GM12878 (cell line): ENCODE measurements at regions not wholly inside any gene's neighbourhood (a gene's known extent, or its start where the extent isn't known, plus 50 kb on each side); places are given as distances from the start of the nearest gene placed in this dataset.

Experiments used
- ATAC-seq: fragments of 200-7000 bp; cut with Tn5 transposase; 3 replicates; pipeline ENCODE4 v1.9.1; 2020; ENCODE audit warnings: mild to moderate bottlenecking, moderate library complexity
- BruUV-seq: library from RNA; stranded (reverse); fragments of 400-500 nt; replicated peaks from 2 replicates; lab custom pipeline; 2021; lab: Mats Ljungman, UMichigan
- CTCF ChIA-PET: fragments of 300-600 bp; sonication (Branson Sonifier 250); formaldehyde crosslinking; extraction: SDS; loops from one replicate; lab custom pipeline; 2021; ENCODE audit warnings: inconsistent platforms; lab: Yijun Ruan, JAX
- POLR2A ChIA-PET: fragments of 350-600 bp; formaldehyde crosslinking; extraction: SDS; loops from one replicate; lab custom pipeline; 2021; ENCODE audit warnings: inconsistent platforms; lab: Charles Lee
- RAD21 ChIA-PET: fragments of 300-600 bp; sonication (Branson Sonifier 250); formaldehyde crosslinking; loops from one replicate; lab custom pipeline; 2023; ENCODE audit warnings: antibody characterized with exemption; ENCODE audit not compliant: unreplicated experiment; lab: Charles Lee
- SMC1A ChIA-PET: fragments of 300-600 bp; sonication (Branson Sonifier 250); formaldehyde crosslinking; loops from one replicate; lab custom pipeline; 2023; ENCODE audit not compliant: unreplicated experiment, uncharacterized antibody; lab: Charles Lee
- DNase-seq: peaks from one replicate; pipeline ENCODE4 v3.0.0-alpha.2; 2011; ENCODE audit warnings: low read depth, low spot score
- FAIRE-seq: peaks from 3 replicates; lab custom pipeline; 2011; peaks lifted over from hg19 to GRCh38; lab: Jason Lieb, UNC
- H2AFZ ChIP-seq: 2 replicates; pipeline ENCODE4 v1.6.0; 2011; ENCODE audit warnings: low read depth, low read length, control low read depth; ENCODE audit not compliant: control insufficient read depth
- H3K27ac ChIP-seq: 2 replicates; pipeline ENCODE4 v1.5.1; 2011; ENCODE audit warnings: control low read depth; ENCODE audit not compliant: control insufficient read depth, insufficient read depth
- H3K27me3 ChIP-seq, 2 experiments: replicated peaks in 1 of 2; 2 replicates each; pipeline versions ENCODE4 v1.6.0 to v1.6.1; 2011; ENCODE audit warnings: low read length in 1 of 2; ENCODE audit not compliant: control insufficient read depth in 2 of 2, insufficient read depth in 2 of 2
- H3K36me3 ChIP-seq, 2 experiments: 2 replicates each; pipeline ENCODE4 v1.5.1; 2011; ENCODE audit warnings: low read length in 1 of 2; ENCODE audit not compliant: control insufficient read depth in 2 of 2, insufficient read depth in 2 of 2
- H3K4me1 ChIP-seq: 2 replicates; pipeline ENCODE4 v1.6.1; 2011; ENCODE audit warnings: mild to moderate bottlenecking, low read length, moderate library complexity, mixed read lengths; ENCODE audit not compliant: control insufficient read depth, insufficient read depth
- H3K4me2 ChIP-seq: 2 replicates; pipeline ENCODE4 v1.6.0; 2011; ENCODE audit warnings: control low read depth; ENCODE audit not compliant: control insufficient read depth, insufficient read depth
- H3K4me3 ChIP-seq: fragments of 200-600 bp; sonication (generic); 2 replicates; pipeline ENCODE4 v1.5.1; 2016
- H3K79me2 ChIP-seq: 2 replicates; pipeline ENCODE4 v1.6.0; 2011; ENCODE audit warnings: low read length; ENCODE audit not compliant: control insufficient read depth, insufficient read depth
- H3K9ac ChIP-seq: 2 replicates; pipeline ENCODE4 v1.8.0; 2011; ENCODE audit warnings: low read length, control low read depth, mixed read lengths; ENCODE audit not compliant: control insufficient read depth, insufficient read depth
- H3K9me3 ChIP-seq: replicated peaks from 3 replicates; pipeline ENCODE4 v1.5.1; 2011; ENCODE audit warnings: mild to moderate bottlenecking, low read length; ENCODE audit not compliant: control insufficient read depth, insufficient read depth
- H4K20me1 ChIP-seq: 2 replicates; pipeline ENCODE4 v1.6.0; 2011; ENCODE audit not compliant: control insufficient read depth, insufficient read depth
- BCL11A ChIP-seq: IDR thresholded peaks from 2 replicates; pipeline ENCODE4 v1.6.1; 2011; ENCODE audit warnings: low read depth, low read length
- FOXK2 ChIP-seq: fragments of 450-650 bp; IDR thresholded peaks from 2 replicates; pipeline ENCODE4 v1.6.1; 2017; ENCODE audit warnings: mild to moderate bottlenecking, moderate library complexity
- GATAD2B ChIP-seq: fragments of 450-650 bp; conservative IDR thresholded peaks from 2 replicates; pipeline ENCODE4 v1.6.1; 2017; ENCODE audit warnings: low read depth, mild to moderate bottlenecking, moderate library complexity
- HDAC6 ChIP-seq: fragments of 200-600 bp; sonication (generic); IDR thresholded peaks from one replicate; pipeline ENCODE4 v1.8.0; 2017; ENCODE audit warnings: antibody characterized with exemption; ENCODE audit not compliant: unreplicated experiment
- HDGF ChIP-seq: fragments of 450-650 bp; IDR thresholded peaks from 2 replicates; pipeline ENCODE4 v1.6.1; 2016; ENCODE audit warnings: antibody characterized with exemption
- JUNB ChIP-seq: IDR thresholded peaks from 2 replicates; pipeline ENCODE4 v1.6.1; 2016; ENCODE audit warnings: antibody characterized with exemption, mild to moderate bottlenecking
- NRF1 ChIP-seq: conservative IDR thresholded peaks from 2 replicates; pipeline ENCODE4 v1.6.1; 2011; ENCODE audit warnings: mild to moderate bottlenecking, low read depth, low read length, improper control_type of control experiment
- POLR2A ChIP-seq: IDR thresholded peaks from 2 replicates; pipeline ENCODE4 v1.6.1; 2011; ENCODE audit warnings: low read depth, mild to moderate bottlenecking, low read length
- RAD21 ChIP-seq: IDR thresholded peaks from 2 replicates; pipeline ENCODE4 v1.6.1; 2011; ENCODE audit warnings: mild to moderate bottlenecking, low read depth, low read length, moderate library complexity; ENCODE audit not compliant: insufficient read depth
- RELA ChIP-seq: fragments of 450-650 bp; IDR thresholded peaks from 2 replicates; pipeline ENCODE4 v1.8.0; 2014; ENCODE audit warnings: borderline replicate concordance; ENCODE audit not compliant: partially characterized antibody
- SMARCA5 ChIP-seq: fragments of 450-650 bp; IDR thresholded peaks from 2 replicates; pipeline ENCODE4 v1.6.1; 2017; ENCODE audit warnings: mild to moderate bottlenecking
- SPI1 ChIP-seq: IDR thresholded peaks from 2 replicates; pipeline ENCODE4 v1.6.1; 2011; ENCODE audit warnings: low read depth, mild to moderate bottlenecking, low read length, moderate library complexity, borderline replicate concordance; ENCODE audit not compliant: insufficient read depth
- SUZ12 ChIP-seq: fragments of 200-600 bp; sonication (generic); IDR thresholded peaks from one replicate; pipeline ENCODE4 v1.6.1; 2018; ENCODE audit warnings: antibody characterized with exemption, mild to moderate bottlenecking; ENCODE audit not compliant: unreplicated experiment
- WRNIP1 ChIP-seq: IDR thresholded peaks from 2 replicates; pipeline ENCODE4 v1.6.1; 2011; ENCODE audit warnings: low read depth, low read length, improper control_type of control experiment, borderline replicate concordance
- ZBED1 ChIP-seq: IDR thresholded peaks from 2 replicates; pipeline ENCODE4 v1.6.1; 2016; ENCODE audit warnings: borderline replicate concordance
- ZNF274 ChIP-seq: IDR thresholded peaks from one replicate; pipeline ENCODE4 v1.8.0; 2011; ENCODE audit not compliant: insufficient read length, insufficient read depth
- ZNF384 ChIP-seq: IDR thresholded peaks from 2 replicates; pipeline ENCODE4 v1.6.1; 2012; ENCODE audit warnings: low read depth, mild to moderate bottlenecking, low read length, improper control_type of control experiment, borderline replicate concordance
- WGBS: methylation state at CpG from one replicate; pipeline ENCODE4 v1.1.6; 2016; ENCODE audit warnings: low lambda C conversion rate; ENCODE audit not compliant: insufficient replicate concordance, insufficient coverage; ENCODE audit errors: missing lambda C conversion rate; 5-methylcytosine and 5-hydroxymethylcytosine counted together
- in situ Hi-C: fragments of 300-500 bp; cut with MboI; formaldehyde crosslinking; loops from 9 replicates; pipeline ENCODE4 v1.14.3; 2018; ENCODE audit warnings: mixed read lengths
- intact Hi-C: fragments of 100-400 bp; cut with micrococcal nuclease; formaldehyde crosslinking; loops from one replicate; pipeline ENCODE4 v1.14.2; 2022; ENCODE audit not compliant: unreplicated experiment
- TF ChIP-seq, protein P1 (sequence below): IDR thresholded peaks from 2 replicates; pipeline ENCODE4 v1.6.1; 2011; ENCODE audit warnings: low read depth, mild to moderate bottlenecking, low read length, moderate library complexity, borderline replicate concordance; ENCODE audit errors: extremely low read depth
- TF ChIP-seq, protein P2 (sequence below): fragments of 450-650 bp; formaldehyde crosslinking; IDR thresholded peaks from 2 replicates; pipeline ENCODE4 v1.5.0; 2022; ENCODE audit warnings: mild to moderate bottlenecking, missing genetic modification characterization

DNA sequence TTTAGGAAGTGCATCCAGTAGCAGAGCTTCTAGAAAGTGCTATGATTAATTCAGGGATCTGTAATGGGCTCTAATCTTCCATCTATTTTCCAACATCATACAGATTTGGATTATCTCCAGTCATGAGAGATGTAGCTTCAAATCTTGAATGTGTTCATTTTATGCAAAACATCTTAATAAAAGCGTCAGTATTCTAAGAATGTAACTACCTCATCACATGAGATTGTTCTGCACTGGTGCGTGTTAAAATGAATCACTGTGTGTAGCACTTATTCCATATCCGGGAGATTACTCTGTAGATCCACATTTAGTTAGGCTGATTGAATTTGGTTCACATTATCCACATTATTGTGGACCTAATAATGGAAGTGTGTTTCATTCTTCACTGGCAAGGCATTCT, 344.9 kb upstream of the CHRM2 start:
- no peak for TF ChIP-seq JUNB
- TF ChIP-seq GATAD2B, result no peak
- no peak for TF ChIP-seq RAD21
- TF ChIP-seq RELA, result no peak
- TF ChIP-seq HDGF, result no peak
- DNase-seq, result no peak
- ATAC-seq, result no peak
- H4K20me1 ChIP-seq, result no peaks in the 10 kb centered on the region
- in situ Hi-C loops (no loop called here), intact Hi-C loops (no loop called here)
- RAD21 ChIA-PET, result no interaction called here
- BruUV-seq, result no TSS peak
- no peak overlapping the region for H2AFZ ChIP-seq
- no peak overlapping the region for H3K9ac ChIP-seq
- 0% methylated on average over 3 of the region's 3 CpGs for WGBS
- no peak overlapping the region for H3K4me2 ChIP-seq
- CTCF ChIA-PET, result no interaction called here
- H3K36me3 ChIP-seq, result no peaks in the 10 kb centered on the region
- H3K9me3 ChIP-seq, result no peaks in the 10 kb centered on the region; the same call in 2 of the 3 replicates
- H3K27me3 ChIP-seq, result no peaks in the 10 kb centered on the region
- H3K27ac ChIP-seq, result no peak overlapping the region
- no peak overlapping the region for H3K4me3 ChIP-seq
- SMC1A ChIA-PET, result no interaction called here
- no peaks in the 10 kb centered on the region for H3K4me1 ChIP-seq
- POLR2A ChIA-PET, result no interaction called here
- no peaks in the 10 kb centered on the region for H3K79me2 ChIP-seq
- no peak for FAIRE-seq

DNA sequence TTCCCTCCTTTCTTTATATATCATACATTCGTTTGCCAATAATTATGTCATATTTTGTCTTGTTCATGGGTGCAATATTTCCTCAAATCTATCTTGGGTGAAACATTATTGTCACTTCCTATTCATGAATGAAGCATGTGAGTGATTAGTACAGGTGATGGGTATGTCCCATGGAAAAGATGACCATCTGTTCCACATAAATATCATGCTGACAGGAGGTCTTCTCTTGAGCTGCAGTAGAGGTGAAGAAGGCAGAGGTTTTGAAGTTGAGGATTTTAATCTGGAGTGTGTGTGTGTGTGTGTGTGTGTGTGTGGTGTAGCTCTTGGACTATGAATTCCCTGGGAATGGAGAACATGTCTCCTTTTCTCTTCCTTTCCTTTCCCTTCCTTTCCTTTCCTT, 350.5 kb upstream of the CHRM2 start:
- no peaks in the 10 kb centered on the region for H3K79me2 ChIP-seq
- RAD21 ChIA-PET, result no interaction called here
- no peak for FAIRE-seq
- intact Hi-C loops, result no loop called here
- TF ChIP-seq HDAC6 (no peak), BCL11A (no peak), NRF1 (no peak), SUZ12 (no peak), ZNF384 (no peak), ZNF274 (no peak), POLR2A (no peak), WRNIP1 (no peak), FOXK2 (no peak), SPI1 (no peak), ZBED1 (no peak), SMARCA5 (no peak)
- TF ChIP-seq, protein P1, sequence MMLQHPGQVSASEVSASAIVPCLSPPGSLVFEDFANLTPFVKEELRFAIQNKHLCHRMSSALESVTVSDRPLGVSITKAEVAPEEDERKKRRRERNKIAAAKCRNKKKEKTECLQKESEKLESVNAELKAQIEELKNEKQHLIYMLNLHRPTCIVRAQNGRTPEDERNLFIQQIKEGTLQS, result no peak
- TF ChIP-seq, protein P2, sequence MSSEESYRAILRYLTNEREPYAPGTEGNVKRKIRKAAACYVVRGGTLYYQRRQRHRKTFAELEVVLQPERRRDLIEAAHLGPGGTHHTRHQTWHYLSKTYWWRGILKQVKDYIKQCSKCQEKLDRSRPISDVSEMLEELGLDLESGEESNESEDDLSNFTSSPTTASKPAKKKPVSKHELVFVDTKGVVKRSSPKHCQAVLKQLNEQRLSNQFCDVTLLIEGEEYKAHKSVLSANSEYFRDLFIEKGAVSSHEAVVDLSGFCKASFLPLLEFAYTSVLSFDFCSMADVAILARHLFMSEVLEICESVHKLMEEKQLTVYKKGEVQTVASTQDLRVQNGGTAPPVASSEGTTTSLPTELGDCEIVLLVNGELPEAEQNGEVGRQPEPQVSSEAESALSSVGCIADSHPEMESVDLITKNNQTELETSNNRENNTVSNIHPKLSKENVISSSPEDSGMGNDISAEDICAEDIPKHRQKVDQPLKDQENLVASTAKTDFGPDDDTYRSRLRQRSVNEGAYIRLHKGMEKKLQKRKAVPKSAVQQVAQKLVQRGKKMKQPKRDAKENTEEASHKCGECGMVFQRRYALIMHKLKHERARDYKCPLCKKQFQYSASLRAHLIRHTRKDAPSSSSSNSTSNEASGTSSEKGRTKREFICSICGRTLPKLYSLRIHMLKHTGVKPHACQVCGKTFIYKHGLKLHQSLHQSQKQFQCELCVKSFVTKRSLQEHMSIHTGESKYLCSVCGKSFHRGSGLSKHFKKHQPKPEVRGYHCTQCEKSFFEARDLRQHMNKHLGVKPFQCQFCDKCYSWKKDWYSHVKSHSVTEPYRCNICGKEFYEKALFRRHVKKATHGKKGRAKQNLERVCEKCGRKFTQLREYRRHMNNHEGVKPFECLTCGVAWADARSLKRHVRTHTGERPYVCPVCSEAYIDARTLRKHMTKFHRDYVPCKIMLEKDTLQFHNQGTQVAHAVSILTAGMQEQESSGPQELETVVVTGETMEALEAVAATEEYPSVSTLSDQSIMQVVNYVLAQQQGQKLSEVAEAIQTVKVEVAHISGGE (CRISPR knock-in tag), result no peak
- TF ChIP-seq, all 136 proteins: peak for 0
- CTCF ChIA-PET, result no interaction called here
- Histone ChIP-seq H3K27ac (no peak overlapping the region), H3K4me1 (no peaks in the 10 kb centered on the region), H3K9me3 (no peaks in the 10 kb centered on the region), H3K4me3 (no peak overlapping the region), H3K9ac (no peak overlapping the region), H3K36me3 (no peaks in the 10 kb centered on the region), H2AFZ (no peak overlapping the region), H4K20me1 (no peaks in the 10 kb centered on the region), H3K4me2 (no peak overlapping the region), H3K27me3 (no peaks in the 10 kb centered on the region)
- ATAC-seq (no peak), DNase-seq (no peak)
- SMC1A ChIA-PET, result no interaction called here
- 0% methylated on average over 1 of the region's 1 CpG for WGBS
- no TSS peak for BruUV-seq
- in situ Hi-C loops, result no loop called here
- POLR2A ChIA-PET, result no interaction called here
